Stimulated activated CD4-positive, alpha-beta T cell treated with anti-CD3 and anti-CD28 coated beads, Interleukin-12 subunit alpha, Interleukin-12 subunit beta, amount 100 ng/mL, for 48 hours (primary cell): ENCODE measurements at regions not wholly inside any gene's neighbourhood (a gene's known extent, or its start where the extent isn't known, plus 50 kb on each side); places are given as distances from the start of the nearest gene placed in this dataset.
"Not testable (repeated sequence)": the region's sequence is repeated elsewhere in the genome, so short reads cannot be mapped to it uniquely, and the experiment has no call there.

ENCODE experiments used
- DNase-seq, 3 donors: peaks; one replicate each; pipeline ENCODE4 v3.0.0-alpha.2; 2020; ENCODE audit warnings: low read depth in 2 of 3, low spot score in 1 of 3

DNA sequence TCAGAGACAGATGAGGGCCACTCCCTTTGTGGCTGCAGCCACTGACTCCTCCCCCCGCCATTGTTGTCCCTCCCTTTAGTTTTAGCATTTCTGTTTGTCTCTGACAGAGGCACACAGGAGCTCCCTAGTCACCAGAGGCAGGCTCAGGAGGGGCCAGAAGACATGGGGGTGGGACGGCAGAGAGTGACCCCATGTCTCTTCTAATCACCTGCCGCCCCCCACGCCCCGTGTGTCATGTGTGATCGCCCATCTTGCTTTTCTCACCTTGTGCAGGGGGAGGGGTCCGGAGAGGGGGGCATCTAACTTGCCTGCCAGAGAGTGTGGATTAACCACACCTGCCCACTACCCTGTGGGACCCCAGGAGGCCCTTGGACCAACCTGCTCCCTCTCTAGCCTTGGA lies 246.7 kb upstream of the TP53TG3C start:
- DNase-seq, result not testable (repeated sequence)

DNA sequence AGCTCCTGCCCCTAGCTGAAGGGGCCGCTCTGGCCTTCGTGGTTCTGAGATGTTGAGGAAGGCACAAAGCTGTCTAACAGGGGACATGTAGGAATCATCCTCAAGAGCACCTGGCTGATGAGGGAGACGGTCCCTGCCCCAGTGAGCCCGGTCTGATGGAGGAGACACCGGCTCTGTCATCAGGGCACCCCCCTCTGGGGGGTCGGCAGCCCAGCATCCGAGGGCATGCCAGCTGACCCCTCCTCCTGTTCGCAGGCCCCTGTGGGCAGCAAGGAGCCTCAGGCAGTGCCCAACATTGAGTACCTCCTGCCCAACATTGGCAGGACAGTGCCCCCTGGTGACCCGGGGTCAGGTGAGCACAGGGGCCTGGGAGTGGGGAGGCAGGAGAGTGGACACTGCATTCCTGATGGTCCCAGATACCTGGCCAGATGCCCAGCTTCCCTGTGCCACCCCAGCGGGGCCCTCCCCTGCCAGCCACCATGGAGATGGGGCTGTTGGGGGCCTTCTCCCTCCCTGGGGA lies 247.9 kb upstream of the TP53TG3C start:
- DNase-seq, result not testable (repeated sequence)

DNA sequence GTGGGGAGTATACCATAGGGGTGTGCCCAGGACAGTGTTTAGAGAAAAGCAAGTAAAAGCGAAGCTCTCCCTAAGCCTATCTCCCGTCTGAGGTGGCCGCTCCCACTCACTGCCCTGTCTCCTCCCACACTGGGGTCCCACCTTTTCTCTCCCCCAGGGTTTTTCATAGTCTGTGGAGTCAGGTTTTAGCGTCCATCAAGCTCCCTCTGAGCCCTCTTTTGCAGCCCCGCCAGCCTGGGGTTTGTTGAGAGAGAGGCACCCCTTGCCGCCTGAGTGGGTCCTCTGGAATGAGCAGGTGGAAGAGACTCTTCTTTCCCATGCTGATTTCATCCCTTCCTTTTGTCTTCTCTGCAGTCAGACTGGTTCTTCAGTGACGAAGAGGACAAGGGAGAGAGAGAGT lies 248.7 kb upstream of the TP53TG3C start:
- DNase-seq, result not testable (repeated sequence)

DNA sequence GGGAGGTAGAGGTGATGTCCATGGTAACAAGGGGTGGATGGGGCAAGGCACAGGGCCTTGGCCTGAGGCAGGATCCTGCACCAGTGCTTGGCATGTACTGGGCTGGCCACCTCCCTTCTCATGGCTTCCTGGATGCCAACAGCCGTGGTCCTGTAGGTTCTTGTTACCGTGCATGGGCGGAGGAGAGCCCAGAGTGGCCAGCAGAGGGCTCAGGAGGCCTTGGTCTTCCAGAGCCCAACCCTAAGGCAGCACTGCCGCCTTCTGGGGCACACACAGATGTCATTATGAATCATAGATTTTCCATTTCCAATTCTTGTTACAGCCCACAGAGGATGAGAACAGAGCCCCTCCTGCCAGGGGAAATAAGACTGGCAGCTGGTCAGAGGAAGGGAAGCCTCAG lies 254.2 kb upstream of the TP53TG3C start:
- DNase-seq, result not testable (repeated sequence)

DNA sequence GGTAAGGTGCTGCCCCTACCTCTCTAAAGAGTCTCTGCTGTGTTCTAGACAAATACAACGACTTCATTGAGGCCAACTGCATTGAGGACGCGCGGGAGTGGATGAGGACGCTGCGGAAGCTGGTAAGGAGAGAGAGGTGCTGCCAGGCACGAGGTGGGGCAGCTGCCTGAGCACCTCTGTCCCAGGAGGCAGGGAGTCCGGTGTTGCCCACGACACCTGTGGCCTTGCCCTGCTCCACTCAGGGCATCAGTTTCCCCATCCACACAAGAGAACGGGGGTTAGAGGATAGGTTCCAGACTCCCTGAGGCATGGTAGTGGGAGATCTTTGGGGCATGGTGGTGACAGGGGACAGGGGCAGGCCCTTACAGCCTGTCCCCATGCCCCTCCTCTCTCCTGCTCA lies 256.1 kb upstream of the TP53TG3C start:
- not testable (repeated sequence) for DNase-seq

DNA sequence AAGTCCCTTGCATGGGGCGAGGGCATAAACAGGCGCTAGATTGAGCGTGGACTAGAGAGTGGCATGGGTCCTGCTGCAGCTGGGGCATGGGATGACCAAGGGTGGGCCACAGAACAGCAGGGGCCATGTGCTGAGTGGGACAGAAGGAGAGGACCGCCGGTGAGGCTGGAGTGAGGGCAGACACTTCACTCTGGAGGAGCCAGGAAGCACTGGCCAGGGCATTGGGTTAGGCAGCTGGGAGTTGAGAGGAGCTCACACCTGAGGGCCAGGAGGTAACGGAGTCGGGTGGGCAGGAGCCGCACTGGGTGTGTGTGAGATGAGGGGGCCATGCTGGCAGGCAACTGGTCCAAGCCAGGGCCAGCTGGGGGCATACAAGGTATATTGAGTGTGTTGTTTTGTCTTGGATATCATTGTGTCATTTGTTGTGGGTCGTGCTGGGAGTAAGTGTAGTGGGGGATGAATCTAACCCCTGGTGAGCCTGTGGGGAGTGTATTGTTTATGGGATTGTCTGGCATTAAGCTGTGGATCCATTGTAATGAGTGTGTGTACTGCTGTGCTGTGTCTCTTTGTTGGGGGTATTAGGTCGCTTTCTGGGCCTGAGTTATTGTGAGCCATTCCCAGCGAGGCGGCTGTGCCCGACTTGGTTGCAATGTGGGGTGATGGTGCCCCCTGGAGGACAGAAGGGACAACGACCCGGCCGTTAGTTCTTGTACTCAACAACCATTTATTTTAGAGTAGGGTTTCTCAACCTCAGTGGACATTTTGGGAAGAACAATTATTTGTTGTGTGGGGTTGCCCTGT lies 256.5 kb upstream of the TP53TG3 start:
- DNase-seq, result peak in 1 of 3 donors; percentile 3

DNA sequence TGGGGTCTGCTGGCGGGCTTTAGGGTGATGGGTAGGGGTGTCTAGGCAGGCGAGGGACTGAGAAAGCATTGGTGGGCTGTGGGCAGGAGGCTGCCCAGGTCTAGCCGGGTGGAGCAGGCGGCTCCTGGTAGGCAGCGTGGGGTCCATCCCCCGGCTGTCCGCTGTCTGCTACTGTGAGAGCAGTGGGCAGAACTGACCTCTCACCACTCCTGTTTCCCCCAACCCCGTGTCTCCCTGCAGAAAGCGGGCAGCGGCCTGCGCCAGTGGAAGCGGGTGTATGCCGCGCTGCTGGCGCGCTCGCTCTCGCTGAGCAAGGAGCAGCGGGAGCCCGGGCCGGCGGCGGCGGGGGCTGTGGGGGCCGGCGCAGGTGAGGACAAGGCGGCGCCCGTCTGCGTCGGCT lies 249.2 kb upstream of the TP53TG3 start:
- not testable (repeated sequence) for DNase-seq

DNA sequence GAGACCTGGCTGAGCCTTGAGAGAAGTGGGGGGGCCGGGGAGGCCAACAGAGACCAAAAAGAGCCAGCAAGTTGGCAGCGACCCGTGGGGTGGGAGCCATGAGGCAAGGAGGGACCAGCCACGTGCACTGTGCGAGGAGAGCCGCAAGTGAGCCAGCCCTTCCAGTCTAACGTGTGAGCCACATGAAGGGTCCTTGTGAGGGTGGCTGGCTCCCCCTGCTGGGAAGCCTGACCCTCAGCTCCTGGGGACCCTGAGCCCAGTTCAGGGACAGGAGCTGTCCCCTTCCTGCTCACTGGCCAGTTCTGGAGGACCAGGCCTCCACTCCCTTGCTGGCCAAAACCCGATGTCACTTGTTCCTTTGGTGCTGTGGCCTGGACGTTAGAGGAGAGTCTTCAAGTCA lies 246.6 kb upstream of the TP53TG3 start:
- DNase-seq, result not testable (repeated sequence)

DNA sequence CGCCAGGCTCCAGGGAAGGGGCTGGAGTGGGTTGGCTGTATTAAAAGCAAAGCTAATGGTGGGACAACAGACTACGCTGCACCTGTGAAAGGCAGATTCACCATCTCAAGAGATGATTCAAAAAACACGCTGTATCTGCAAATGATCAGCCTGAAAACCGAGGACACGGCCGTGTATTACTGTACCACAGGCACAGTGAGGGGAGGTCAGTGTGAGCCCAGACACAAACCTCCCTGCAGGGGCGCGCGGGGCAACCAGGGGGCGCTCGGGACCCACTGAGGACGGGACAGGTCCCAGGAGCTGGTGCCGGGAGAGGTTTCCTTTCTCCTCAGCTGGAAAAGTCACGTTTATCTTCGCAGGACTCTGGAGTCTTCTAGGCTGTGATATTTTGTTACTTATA lies 239.4 kb upstream of the TP53TG3 start:
- not testable (repeated sequence) for DNase-seq

DNA sequence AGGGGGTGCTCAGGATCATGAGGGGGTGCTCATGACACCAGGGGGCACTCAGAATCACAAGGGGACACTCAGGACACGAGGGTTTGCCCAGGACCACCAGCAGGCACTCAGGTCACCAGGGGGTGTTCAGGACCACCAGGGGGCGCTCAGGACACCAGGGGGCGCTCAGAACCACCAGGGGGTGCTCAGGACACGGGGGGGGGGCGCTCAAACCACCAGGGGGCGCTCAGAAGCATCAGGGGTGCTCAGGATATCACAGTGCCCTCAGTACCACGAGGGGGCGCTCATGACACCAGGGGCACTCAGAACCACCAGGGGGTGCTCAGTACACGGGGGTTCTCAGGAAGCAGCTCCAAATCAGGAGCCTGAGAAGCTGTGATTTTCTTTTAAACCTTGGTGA lies 221.8 kb upstream of the TP53TG3 start:
- peak in 2 of 3 donors; percentile 25 to 51 for DNase-seq

DNA sequence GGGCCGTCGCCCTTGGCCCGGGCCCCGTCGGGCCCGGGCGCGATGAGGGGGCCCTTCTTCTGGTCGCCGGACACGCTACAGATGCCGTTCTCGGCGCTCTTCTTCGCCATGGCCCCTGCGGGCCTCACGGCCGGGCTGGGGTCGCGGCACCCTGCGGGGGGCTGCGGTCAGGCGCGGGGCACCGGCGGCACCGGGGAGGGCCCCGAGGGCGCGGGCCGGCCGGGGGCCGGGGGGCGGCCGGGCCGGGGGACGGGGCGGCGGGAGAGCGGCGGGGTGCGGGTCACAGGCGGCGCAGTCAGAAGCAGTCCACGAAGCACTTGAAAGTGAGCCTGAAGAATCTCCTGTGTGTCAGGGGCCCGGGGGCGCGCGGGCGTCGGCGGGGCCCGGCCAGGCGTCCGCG lies 209.4 kb upstream of the TP53TG3 start:
- DNase-seq, result not testable (repeated sequence)

DNA sequence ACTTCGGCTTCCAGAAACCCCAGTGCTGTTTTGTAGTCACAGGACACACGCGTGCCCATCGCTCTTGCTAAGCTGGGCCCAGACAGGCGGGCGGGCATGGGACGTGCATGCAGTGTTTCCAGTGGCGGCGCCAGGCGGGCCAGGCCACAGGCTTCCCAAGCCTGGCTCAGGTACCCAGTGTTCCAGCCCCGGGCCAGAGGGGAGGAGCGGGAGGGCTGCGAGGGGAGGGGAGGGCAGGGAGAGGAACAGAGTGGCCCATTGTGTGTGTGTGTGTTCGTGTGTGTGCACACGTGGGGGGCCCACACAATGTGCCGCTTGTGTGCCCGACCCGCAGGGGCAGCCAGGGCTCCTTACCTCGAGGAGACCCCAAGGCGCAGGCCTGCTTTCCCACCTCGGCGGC lies 208.6 kb upstream of the TP53TG3 start:
- not testable (repeated sequence) for DNase-seq

DNA sequence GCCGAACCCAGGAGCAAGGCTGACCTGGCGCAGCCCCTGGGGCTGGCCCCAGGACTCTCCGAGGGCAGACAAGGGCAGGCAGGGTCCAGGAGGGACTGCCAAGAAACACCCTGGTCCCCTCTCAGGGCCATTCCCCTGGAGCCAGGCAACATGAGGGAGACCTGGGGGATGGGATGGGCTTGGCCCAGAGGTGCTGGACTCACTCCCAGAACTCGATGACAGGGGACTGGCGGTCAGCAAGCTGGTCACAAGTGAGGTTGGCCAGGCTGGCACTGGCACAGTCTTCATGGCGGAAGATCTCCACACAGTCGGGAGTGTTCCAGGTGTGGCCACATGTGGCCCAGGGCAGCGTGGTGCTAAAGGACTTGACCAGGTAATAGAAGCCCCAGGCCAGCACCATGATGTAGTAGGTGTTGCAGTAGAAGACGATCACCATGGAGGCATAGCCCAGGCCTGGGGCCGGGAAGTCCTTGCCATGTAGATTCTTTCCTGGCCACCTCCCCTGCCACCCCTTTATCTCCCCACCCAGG lies 206.4 kb upstream of the TP53TG3 start:
- not testable (repeated sequence) for DNase-seq

DNA sequence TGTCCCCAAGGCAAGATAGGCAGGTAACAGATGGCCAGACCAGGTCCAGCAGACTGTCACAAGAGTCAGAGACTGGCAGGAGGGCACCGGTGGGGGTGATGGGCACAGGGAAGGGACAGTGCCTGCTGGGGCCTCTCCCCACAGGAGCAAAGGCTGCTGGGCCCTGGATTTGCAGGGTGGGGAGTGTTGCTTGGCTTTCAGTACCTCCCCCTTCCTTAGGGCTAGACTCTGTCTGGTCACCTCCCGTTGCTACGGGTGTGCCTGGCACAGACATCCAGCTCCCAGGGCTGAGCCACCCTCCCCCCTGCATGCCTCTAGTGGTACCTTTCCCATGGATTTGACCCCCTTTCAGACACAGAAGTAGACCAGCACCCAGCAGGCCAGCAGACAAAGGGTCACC lies 205.7 kb upstream of the TP53TG3 start:
- DNase-seq, result not testable (repeated sequence)

DNA sequence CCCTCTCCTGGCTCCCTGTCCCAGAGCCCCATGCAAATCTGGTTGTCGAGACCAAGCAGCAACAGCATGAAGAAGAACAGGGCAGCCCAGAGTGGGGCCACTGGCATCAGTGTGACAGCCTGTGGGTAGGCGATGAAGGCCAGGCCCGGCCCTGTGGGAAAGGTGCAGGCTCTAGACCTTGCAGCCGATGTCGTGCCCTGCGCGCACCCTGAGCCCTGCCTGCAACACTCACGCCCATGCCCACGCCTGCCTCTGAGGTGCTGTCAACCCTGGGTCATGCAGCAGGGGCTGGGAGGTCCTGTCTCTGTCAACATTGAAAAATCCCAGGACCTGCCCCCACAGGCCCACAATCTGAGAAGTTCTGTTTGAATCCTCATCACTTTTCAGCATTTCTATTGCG lies 204.0 kb upstream of the TP53TG3 start:
- DNase-seq, result not testable (repeated sequence)

DNA sequence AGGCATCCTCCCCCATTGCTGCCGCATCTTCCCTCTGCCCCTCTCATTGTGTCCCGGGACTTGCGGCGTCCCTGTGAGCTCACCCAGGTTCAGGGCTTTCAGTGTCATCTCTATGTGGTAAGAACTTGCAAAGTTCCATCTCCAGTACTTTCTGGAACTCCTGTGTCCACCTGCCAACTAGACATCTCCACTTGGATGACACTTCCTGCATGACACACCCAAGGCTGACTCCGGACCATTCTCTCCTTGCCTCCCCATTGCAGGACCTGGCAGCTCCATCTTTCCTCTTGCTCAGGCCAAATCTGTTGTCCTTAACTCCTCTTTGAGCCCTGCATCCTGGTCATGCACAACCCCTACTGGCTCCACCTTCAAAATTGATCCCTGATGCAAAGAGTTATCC lies 200.8 kb upstream of the TP53TG3 start:
- not testable (repeated sequence) for DNase-seq

DNA sequence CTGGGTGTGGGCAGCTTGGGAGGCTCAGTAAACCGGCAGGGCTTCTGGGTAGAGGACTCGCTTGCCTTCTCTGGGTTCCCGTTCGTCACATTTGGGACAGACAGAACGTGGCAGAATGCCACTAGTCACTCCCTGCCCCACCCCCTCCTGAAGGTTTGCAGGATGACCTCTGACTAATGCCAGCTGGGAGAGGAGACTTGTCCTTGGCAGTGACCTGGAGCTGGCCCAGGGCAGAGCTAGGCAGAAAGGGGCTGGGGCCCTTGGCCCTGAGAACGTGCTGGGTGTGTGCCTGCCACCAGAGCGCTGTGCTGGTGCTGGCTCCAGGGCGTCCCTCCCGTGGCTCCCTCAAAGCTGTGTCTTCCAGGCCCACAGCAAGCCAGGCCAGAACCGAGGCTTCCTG lies 197.8 kb upstream of the TP53TG3 start:
- not testable (repeated sequence) for DNase-seq

DNA sequence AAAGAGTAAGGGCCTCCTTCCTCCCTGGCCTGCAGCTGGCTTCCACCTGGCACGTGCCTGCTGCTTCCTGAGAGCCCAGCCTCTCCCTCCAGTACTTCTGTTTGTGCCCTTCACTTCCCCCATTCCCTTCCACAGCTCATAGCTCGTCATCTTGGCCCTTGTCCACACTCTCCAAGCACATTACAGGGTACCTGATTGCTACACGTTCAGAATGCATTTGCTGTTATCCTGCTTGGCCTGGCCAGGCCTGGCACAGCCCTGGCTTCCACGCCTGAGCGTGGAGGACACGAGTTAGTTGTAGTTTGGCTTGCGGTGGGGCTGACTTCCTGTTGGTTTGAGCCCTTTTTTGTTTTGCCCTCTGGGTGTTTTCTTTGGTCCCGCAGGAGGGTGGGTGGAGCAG lies 197.2 kb upstream of the TP53TG3 start:
- DNase-seq, result not testable (repeated sequence)

DNA sequence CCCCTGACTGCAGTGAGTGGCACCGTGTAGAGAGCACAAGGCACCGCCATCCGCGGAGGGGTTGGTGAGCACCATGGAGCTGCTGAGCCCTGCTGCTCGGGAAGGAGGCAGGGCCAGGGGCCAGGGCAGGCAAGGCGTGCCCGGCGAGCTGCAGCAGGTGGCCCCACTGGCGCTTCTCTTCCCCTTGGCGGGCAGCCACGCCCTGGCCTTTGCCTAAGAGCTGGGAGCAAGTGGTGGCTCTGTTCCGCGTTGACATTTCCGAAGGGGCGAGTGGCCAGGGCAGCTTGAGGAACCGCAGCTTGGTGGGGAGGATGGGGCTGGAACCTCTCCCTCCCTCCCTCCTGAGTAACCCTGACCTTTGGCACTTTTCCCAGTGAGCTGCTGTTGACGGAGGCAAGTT lies 194.7 kb upstream of the TP53TG3 start:
- not testable (repeated sequence) for DNase-seq

DNA sequence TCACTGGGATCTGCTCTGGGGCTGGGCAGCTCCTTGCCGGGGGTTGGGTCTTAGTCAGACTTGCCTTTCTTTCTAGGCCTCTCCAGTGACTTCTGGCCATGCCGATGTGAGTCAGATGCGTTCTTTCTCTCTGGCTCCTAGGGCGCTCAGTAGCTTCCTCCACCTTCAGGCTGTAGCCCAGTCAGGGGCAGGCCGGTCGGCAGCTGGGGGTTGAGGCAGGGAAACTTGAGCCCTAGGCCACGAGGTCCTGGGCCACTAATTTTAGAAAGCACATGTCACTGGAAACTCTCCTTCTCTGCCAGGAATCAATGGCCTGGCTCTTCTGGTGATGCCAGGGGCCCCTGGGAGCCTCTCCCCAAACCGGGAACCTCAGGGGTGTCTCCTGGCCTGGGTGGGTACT lies 192.4 kb upstream of the TP53TG3 start:
- DNase-seq, result not testable (repeated sequence)

DNA sequence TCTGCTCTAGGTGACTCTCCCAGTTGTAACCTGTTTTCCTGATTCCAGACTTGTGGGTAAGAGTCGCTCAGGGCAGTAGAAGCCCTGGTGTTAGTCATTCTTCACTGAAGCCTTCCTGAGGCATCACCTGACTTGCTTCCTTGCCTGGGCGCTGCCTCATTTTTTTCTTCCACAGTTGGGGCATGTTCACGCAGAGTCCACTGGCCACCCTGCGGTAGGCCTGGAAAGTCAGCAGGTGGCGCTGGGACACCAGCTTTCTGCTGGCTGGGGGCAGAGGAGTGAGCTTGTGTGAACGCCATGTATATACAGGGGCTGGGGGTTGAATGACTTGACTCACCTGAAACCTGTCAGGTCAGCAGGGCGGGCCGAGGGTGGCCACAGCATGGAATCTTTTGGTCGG lies 189.3 kb upstream of the TP53TG3 start:
- DNase-seq, result not testable (repeated sequence)

DNA sequence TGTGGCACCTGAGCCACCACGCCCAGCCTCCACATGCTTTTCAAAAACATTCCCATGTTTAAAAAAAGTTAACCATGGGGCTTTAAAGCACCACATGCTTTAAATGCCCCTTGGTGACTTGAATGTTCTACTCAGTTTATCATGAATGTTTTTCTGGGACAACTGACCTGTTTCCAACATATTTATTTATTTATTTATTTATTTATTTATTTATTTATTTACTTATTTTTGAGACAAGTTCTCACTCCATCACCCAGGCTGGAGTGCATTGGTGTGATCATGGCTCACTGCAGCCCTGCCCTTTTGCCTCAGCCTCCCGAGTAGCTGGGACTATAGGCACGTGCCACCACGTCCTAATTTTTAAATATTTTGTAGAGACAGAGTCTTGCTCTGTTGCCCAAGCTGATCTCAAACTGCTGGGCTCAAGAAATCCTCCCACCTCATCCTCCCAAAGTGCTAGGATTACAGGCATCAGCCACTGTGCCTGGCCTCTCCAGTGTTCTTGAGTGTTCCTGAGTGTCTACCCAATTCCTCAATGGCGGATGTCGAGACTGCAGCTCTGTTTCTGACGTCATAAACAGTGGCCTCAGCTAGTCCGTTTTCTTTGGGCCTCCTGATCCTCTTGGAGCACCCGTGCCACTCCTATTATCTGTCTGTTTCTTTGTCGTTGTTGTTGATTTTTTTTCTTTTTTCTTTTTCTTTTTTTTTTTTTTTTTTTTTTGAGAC lies 185.7 kb upstream of the TP53TG3 start:
- not testable (repeated sequence) for DNase-seq
